SK-N-MC (cell line): ENCODE measurements at regions not wholly inside any gene's neighbourhood (a gene's known extent, or its start where the extent isn't known, plus 50 kb on each side); places are given as distances from the start of the nearest gene placed in this dataset.

Experiments used
- EZH2 ChIP-seq: fragments of 200-600 bp; sonication (generic); IDR thresholded peaks from one replicate; pipeline ENCODE4 v1.6.1; 2017; ENCODE audit warnings: antibody characterized with exemption
- FOXP2 ChIP-seq: optimal IDR thresholded peaks from 2 replicates; pipeline ENCODE3; 2011; ENCODE audit warnings: mild to moderate bottlenecking, moderate library complexity; ENCODE audit not compliant: insufficient read depth; ENCODE audit errors: extremely low read length, control extremely low read depth
- POLR2AphosphoS5 ChIP-seq: IDR thresholded peaks from 2 replicates; pipeline ENCODE4 v1.6.1; 2012; ENCODE audit warnings: mild to moderate bottlenecking, low read depth, low read length, borderline replicate concordance

DNA sequence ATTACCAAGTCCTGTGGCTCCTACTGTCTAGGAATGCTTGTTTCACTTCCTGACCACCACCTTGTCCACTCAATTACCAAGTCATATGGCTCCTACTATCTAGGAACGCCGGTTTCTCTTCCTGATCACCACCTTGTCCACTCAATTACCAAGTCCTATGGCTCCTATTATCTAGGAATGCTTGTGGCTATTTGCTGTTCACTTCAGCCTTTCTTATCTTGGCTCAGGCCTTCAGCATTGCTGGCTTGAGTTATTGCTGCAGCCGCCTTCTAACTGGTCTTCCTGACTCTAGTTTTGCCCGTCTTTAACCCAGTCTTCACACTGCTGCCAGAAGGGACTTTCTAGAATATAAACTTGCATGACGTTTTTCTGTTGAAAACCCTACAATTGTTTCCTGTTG, 82.5 kb upstream of the GAREM1 start:
- TF ChIP-seq FOXP2 (no peak), EZH2 (no peak), POLR2AphosphoS5 (no peak)
